NCI-H1694 treated with DMSO at 0.1 percent for 48 hours (cell line): ENCODE measurements at regions not wholly inside any gene's neighbourhood (a gene's known extent, or its start where the extent isn't known, plus 50 kb on each side); places are given as distances from the start of the nearest gene placed in this dataset.

Experiments
- DNase-seq: peaks from one replicate; lab custom pipeline; 2025; lab: John Stamatoyannopoulos, UW

DNA sequence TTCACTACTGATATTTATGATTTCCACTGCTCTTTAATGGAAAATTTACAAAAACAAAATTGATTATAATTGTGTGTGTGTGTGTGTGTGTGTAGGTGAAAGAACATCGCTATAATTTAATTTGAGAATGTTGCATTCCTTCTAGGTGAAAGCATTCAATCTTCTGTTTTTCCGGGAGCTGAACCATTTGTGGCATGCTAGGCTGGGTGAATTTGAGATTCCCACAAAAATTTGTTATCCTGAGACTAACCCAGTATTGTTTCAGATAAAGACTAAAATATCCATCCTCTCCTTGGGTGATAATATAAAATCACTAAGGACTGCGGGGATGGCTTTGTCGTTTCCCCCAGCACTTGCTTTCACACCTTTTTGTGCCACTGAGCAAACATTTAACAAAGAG, 911.2 kb upstream of the PIK3C3 start:
- DNase-seq: no peak

DNA sequence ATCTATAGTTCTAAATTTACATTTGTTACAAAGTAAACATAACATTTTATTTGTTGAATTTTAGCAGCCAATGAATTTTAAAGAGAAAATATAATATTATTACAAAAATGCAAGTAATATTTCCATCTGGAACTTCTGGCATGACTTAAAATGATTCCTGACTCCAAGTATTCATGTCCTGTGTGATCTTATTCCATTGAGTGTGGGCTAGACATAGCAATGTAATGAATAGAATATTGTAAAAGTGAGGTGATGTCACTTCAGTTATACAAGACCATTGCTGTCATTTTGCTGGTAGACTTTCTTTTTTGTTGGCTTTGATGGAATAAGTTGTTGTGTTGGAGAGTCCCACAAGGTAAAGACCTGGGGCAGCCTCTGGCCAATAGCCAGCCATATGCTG, 912.2 kb upstream of the PIK3C3 start:
- DNase-seq: no peak

DNA sequence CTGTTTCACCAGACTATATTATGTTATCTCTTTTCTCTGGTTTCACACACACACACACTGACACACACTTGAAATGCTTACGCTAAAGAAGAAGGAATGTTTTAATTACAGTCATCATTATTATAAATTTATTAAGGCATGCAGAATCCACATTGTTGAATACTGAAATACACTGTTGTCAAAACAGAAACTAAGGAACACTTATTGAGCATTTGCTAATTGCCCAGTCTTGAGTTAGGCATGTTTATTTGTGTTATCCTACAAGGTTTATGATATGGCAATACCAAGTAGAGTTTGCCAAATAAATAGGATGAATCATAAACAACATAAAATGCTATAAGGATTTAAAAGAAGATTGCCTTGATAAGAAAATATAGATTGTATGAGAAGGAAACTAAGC, 917.0 kb upstream of the PIK3C3 start:
- no peak for DNase-seq

DNA sequence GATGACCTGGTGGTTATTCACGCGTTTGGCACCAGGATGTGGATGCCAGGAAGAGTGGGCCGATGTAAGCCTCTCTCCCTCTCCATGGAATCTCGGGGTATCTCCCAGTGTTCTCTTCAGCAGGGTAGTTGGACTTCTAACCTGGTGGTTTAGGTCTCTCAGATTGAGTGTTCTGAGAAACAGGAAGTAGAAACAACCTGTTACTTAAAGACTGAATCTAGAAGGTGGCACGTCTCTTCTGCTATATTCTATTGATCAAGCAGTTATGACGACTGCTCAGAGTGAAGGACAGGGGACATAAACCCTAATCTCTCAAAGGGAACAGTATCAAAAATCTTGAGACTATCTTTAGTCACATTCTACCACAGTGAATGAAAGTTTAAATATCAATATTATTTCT, 918.7 kb upstream of the PIK3C3 start:
- DNase-seq: no peak

DNA sequence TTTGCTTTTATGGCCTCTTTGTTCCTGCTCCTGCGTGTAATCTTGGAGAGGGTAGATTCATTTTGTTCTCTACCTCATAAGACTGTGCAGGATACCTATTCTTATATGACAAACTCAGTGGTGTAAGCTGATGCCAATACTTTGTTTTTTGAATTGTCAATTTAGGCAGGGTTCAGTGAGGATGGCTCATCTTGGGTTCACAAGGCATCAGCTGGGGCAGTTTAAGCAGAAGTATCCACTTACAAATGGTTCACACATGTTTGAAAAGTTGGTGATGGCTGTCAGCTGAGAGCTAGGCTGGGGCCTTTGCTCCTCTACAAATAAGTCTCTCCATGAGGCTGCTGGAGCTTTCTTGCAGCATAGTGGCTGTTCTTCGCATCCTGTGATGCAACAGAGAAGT, 920.6 kb upstream of the PIK3C3 start:
- DNase-seq: no peak

DNA sequence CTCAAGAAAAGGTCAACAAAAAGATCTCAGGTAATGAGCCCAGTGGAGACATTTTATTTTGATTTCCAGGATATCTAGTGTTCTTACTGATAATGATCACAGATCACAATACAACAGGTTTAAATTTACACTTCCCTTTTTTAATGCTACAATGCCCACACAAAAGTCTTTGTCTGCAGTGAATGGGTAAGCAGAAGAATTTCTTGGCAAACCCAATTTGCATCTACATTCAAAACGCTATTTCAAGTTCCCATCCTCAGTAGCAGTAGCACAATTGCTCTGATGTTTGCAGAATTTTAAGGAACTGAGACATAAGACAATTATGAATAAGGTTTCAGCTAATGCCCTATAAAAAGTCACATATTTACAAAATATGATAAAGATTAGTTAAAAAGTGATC, 929.4 kb upstream of the PIK3C3 start:
- no peak for DNase-seq

DNA sequence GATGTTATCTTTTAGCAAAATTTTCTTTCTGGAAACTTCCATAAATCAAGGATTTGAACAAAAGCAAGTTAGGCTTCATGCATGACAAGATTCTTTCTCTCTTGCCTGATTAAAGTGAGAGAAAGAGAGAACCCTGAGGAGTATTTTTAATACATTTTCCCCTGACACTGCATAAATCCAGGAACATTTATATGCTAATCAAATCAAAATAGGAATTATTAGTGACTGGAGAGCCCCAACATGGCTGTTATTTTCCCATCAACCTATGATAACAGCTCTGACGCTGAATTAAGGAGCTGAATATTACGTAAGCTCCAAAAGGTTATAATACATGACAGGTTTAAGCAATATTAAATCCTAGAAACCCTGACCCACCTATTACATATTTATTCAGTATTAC, 930.2 kb upstream of the PIK3C3 start:
- no peak for DNase-seq

DNA sequence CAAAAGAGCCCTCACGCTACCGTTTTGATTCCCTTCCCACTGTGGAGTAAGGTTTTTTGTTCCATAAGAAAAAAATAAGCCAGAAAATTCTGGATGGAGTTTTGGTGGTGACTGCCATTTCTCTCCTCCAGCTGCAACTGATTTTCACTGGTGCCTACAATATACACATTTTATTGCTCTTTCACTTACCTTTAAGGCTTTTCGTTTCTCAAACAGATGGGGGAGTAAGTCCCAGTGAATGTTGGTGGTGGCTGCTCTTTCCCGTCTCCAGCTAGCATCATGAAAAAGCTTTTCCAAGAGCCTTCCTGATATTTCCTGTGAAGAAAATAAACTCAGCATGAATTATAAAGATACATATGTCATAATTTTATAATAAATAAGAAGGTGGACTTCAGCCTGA, 932.5 kb upstream of the PIK3C3 start:
- no peak for DNase-seq

DNA sequence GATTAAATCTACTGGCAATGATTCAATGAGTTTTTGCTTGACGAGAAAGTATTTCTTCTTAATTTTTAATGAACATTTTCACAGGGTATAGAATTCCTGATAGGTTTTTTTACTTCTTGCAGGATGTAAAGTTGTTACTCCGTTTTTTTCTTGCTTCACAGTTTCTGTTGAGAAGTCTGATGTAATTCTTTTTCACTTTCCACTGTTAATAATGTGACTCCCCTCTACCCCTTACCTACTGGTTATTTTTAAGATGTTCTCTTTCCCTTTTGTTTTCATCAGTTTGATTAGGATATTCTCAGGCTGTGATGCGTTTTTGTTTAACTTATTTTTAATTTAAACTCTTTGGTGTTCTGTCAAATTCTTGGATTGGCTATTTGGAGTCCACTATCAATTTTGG, 933.9 kb upstream of the PIK3C3 start:
- DNase-seq: no peak

DNA sequence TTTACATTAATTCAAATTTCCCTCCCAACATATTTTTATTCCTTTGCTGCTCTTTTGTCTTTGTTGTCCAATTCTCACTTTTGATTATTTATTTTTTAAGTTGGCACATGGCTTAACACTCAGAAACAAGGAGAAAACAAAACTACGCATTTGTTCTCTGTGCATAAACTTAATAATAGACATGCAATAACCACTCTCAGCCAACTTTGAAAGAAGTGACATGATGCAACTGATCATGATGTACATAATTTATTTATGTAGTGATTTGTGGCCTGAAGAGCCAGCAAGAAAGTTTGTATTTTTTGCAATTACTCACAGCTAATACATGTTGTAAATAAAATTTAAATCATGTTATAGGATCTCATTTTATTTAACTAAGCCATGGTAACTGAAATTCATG, 942.8 kb upstream of the PIK3C3 start:
- DNase-seq: no peak

DNA sequence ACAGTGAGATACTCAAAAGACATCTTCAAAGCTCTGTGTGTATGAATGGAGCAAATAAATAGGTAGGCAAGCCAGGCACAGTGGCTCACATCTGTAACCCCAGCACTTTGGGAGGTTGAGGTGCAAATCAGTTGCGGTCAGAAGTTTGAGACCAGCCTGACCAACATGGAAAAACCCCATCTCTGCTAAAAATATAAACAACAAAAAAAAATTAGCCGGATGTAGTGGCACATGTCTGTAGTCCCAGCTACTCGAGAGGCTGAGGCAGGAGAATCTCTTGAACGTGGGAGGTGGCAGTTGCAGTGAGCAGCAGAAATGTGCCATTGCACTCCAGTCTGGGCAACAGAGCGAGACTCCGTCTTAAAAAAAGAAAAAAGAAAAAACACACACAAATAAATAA, 945.1 kb upstream of the PIK3C3 start:
- DNase-seq: no peak

DNA sequence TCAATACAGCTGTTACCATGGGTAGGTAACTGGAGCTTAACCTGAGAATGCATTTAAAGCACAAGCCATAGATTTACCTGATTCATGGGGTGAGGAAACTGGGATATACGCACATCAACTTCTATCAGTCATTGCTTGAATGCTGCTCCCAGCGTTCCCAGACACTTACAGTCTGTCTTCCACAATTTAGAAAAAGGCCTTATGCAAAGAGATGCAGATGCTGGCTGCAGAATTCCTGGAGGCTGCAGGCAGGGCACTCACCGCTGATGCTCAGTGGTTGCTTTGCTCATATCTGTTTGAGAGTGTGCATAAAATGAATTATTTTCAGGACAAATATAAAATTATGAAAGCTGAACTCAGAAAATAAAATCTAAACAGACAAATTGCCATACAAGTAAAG, 950.7 kb upstream of the PIK3C3 start:
- DNase-seq: no peak

DNA sequence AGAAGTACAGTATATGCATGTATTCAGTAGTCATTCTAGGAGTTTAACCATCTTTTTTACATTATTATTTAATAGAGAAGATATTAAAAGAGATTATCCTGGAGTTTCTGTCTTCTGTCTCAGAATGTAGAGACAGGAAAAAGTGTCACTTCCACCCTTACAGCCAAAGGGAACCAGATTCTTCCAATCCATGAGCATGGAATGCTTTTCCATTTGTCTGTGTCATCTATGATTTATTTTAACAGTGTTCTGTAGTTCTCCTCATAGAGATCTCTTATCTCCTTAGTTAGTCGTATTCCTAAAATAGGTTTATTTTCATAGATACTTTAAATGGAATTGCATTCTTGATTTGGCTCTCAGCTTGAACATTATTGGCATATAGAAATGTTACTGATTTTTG, 959.5 kb upstream of the PIK3C3 start:
- DNase-seq: no peak

DNA sequence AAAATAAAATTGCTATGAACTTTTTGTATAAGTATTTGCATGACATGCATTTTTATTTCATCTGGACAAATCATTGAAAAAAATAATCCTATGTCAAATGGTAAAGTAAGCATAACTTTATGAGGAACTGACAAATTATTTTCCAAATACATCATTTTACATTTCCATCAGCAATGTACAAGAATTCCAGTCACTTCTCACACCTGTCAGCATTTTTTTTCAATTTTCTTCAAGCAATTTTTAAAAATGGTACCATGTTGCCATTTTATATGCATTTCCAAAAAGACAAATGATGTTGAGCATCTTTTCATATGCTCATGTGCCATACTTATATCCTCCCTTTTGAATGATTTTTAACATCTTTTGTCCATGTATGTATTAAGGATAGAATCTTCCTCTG, 961.7 kb upstream of the PIK3C3 start:
- DNase-seq: no peak

DNA sequence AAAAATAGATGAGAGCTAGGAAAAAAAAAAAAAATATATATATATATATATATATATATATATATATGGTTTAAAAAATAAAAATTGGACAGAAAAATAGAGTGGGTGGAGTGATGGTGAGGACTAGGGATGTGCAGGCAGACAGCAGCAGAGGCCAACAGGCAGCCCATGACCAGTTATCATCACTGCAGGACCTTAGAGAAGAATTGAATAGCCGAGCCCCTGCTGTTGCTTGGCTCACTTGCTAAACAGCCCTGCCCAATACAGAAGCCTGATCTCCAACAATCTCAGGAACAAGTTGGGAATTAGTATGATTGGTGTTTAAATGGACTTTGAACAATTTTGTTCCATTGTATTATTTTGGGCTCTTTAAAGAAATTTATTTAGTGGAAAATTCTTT, 967.5 kb upstream of the PIK3C3 start:
- no peak for DNase-seq

DNA sequence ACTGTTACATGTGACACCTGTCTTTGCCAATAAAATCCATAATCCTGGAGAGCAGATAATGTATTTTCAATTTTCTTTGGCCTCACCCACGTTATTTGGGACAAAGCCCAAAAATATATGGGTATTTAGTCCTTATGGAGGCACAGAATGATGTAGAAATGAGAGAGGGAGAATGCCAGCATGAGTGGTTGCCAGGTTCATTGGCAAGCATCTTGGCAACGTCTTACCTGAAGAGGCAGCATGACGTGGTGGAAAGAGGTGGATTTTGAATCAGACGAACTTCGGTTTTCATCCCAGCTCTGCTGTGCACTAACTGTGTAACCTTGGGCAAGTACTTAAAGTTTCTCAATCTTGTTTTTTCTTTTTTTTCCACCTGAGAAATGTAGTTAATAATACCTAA, 969.6 kb upstream of the PIK3C3 start:
- no peak for DNase-seq

DNA sequence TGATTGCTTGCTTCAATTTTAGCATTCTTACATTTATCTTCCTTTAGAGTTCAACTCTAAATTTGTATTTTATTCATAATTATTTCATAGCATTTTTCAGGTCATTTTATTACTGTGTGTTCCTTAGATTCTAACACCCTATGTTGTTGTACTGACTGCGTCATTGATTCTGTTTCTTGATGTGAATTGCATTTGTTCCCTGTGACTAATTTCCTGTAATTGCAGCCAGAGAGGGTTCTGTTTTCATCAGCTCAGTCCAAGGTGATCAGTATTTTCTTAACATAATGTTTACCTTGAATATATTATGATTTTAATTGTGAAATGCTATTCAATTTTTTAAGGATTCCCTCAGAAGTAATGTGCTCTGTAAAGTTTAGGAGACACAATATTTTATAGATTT, 970.2 kb upstream of the PIK3C3 start:
- no peak for DNase-seq

DNA sequence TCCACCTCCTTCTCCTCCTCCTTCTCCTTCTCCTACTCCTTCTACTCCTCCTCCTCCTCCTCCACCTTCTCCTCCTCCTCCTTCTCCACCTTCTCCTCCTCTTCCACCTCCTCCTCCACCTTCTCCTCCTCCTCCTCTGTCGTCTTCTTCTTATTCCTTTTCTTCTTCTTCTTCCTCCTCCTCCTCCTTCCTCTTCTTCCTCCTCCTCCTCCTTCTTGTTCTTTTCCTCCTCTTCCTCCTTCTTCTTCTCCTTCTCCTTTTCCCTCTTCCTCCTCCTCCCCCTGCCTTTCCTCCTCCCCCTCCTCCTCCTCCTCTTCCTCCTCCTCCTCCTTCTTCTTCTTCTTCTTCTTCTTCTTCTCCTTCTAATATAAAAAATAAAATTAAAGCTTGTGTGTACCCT, 971.2 kb upstream of the PIK3C3 start:
- no peak for DNase-seq

DNA sequence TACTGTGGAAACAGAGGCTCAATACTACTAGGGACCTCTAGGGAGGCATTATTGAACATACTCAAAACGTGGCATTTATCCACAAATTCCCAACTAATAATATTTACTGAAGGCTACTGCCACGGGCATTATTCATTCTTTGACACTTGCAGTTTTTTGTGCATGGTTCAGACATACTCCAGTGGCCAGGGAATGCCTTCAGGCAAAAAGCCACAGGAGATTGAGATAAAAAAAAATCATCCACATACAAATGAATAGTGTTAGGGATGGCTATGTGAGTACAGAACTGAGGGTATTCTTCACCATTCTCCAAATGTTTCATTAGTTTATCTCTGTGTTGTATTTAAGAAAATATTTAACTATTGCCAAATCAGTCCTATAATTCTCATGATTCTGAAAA, 974.9 kb upstream of the PIK3C3 start:
- DNase-seq: no peak

DNA sequence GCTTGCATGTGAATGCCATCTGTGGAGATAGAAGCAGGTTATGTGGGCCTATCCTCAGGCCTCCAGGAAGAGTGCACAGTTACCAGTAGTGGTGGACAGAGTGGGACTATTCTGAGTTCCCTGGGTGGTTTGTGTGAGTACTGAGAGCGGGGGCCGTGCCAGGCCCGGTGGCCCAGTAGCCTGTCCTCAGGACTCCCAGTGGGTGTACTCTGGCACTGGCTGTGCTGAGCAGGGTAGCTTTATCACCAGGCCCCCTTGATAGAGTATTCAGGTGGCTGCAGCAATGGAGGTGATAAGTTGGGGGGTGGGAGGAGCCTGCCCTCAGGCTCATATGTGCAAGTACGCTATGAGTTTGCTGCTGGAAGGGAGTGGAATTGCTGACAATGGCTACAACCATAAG, 979.0 kb upstream of the PIK3C3 start:
- no peak for DNase-seq

DNA sequence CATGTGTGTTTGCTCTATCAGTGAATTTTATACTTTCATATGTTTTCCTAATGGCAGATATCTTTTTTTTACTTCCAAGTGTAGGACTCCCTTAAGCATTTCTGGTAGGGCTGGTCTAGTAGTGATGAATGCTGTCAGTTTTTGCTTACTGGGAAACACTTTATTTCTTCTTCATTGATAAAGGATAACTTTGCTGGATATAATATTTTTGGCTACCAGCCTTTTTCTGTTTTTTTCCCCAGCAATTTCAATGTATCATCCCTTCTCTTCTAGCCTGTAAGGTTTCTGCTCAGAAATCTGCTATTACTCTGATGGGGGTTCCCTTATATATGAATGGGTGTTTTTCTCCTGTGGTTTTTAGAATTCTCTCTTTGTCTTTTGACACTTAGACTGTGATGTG, 980.6 kb upstream of the PIK3C3 start:
- no peak for DNase-seq

DNA sequence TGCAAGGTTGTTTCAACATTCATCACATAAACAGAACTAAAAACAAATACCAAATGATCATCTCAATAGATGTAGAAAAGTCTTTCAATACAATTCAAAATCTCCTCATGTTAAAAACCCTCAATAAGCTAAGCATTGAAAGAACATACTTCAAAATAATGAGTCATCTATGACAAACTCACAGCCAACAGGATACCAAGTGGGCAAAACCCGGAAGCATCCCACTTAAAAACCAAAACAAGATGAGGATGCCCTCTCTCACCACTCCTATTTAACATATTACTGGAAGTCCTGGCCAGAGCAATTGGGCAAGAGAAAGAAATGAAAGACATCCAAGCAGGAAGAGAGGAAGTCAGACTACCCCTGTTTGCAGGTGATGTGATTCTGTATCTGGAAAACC, 992.2 kb upstream of the PIK3C3 start:
- no peak for DNase-seq

DNA sequence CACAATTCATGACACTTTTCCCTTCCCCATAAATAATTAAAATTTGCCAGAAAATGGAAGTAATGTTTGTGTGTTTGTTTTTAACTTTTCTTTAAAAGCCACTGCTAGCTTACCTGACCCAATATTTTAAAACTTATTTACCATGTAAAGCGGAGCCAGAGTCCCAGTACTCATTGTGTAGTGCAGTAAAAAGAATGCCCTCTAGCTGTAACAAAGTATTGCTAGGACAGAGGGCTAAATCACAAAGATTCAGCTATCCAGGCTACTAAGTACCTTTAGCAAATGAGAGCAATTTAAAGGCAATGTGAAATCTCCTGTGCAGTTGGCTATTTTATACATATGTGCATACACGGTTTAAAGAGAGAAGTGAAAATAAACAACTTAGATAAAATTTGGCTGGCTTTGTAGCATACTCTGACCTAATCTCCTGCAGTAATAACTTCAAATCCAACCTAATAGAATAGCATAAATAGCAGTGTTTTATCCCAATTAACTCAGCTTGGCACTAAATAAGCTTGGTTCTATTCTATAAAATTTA, 997.4 kb upstream of the PIK3C3 start:
- no peak for DNase-seq

DNA sequence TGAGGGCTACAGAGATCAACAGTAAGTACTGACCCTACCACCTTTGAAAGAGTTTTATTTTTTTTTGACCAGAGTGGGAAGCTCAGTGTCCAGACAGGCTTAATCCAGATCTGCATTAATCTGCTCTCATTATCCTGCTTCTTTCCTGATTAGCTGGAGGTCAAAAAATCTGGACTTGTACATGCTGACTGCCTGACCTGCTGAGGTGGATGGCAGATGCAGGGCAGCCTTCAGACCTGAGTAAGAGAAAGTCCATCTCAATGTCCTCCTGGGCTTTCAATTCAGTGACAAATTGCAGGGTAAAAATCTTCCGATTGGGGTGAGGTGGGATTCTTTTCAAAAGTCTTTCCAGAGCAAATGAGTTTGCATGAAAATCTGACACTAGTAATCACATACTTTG, 998.8 kb upstream of the PIK3C3 start:
- no peak for DNase-seq

DNA sequence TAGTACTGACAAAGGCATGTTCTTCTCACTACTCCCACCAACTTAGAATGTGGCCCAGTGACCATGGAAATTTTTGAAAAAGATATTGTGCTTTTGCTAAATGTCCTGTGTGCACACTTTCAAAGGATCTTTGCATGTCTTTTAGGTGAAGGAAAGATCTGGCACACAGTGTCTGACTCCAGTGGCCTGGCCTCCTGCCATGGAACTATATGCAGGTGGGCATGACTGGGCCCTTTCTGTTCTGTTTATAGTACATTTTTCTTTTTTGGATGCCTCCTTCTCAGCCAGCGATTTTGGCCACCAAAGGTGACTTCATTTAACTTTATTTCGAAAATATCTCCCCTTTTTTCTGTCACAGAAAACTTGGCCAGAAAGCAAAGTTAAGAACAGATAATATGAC, 999.7 kb upstream of the PIK3C3 start:
- no peak for DNase-seq
